ENCODE measurements at regions not wholly inside any gene's neighbourhood (a gene's known extent, or its start where the extent isn't known, plus 50 kb on each side); places are given as distances from the start of the nearest gene placed in this dataset.

GRCh38 chr2:150710041-150710440, 222.6 kb upstream of the RND3 start:
- Histone ChIP-seq H3K27ac (ENCODE audit: low read depth, low read length) (no peak overlapping the region), H2AFZ (ENCODE audit: low read depth, low read length, poor library complexity, severe bottlenecking) (no peak overlapping the region), H3K79me2 (ENCODE audit: insufficient read depth, low read length) (no peaks in the 10 kb centered on the region), H3K9me2 (ENCODE audit: insufficient read depth) (no peaks in the 10 kb centered on the region), H3K27me3 (ENCODE audit: insufficient read depth, low read length) (no peaks in the 10 kb centered on the region), H3K4me2 (ENCODE audit: low read length) (no peak overlapping the region), H4K20me1 (ENCODE audit: insufficient read depth) (no peaks in the 10 kb centered on the region), H3K9ac (ENCODE audit: low read length) (no peak overlapping the region), H3K36me3 (ENCODE audit: control insufficient read depth in 1 of 2, insufficient read depth in 2 of 2, low read length in 2 of 2) (no peaks in the 10 kb centered on the region), H3K4me3 (replicated peaks in 1 of 2; ENCODE audit: low read depth in 1 of 2, low read length in 2 of 2) (no peak overlapping the region), H3K9me3 (ENCODE audit: control insufficient read depth in 1 of 2, insufficient read depth in 1 of 2, low read depth in 1 of 2, low read length in 2 of 2) (no peaks in the 10 kb centered on the region), H3K4me1 (ENCODE audit: control insufficient read depth in 1 of 2, insufficient read depth in 2 of 2, low read length in 2 of 2) (no peaks in the 10 kb centered on the region)
- ATAC-seq = no peak
- ChIA-PET POLR2A (no interaction called here), CTCF (no interaction called here), RAD21 (ENCODE audit: low non-redundant PET in 1 of 2, low total read pairs in 2 of 2, uncharacterized antibody in 2 of 2, unreplicated experiment in 2 of 2) (no interaction called here)
- intact Hi-C loops (cut with micrococcal nuclease) = no loop called here
- TF ChIP-seq POLR2A (IDR thresholded peaks at IDR 0.05; ENCODE audit: borderline replicate concordance, extremely low read depth, insufficient read depth, insufficient read length) = no peak
- no peak for DNase-seq (ENCODE audit: low read depth, low spot score)
- BruUV-seq (replicated peaks) = no TSS peak

- ATAC-seq = no peak
- Histone ChIP-seq H3K79me2 (ENCODE audit: insufficient read depth, low read length) (no peaks in the 10 kb centered on the region), H3K9me3 (ENCODE audit: control insufficient read depth in 1 of 2, insufficient read depth in 1 of 2, low read depth in 1 of 2, low read length in 2 of 2) (no peaks in the 10 kb centered on the region), H2AFZ (ENCODE audit: low read depth, low read length, poor library complexity, severe bottlenecking) (no peak overlapping the region), H3K9ac (ENCODE audit: low read length) (no peak overlapping the region), H3K36me3 (ENCODE audit: control insufficient read depth in 1 of 2, insufficient read depth in 2 of 2, low read length in 2 of 2) (no peaks in the 10 kb centered on the region), H3K27ac (ENCODE audit: low read depth, low read length) (no peak overlapping the region), H3K4me1 (ENCODE audit: control insufficient read depth in 1 of 2, insufficient read depth in 2 of 2, low read length in 2 of 2) (no peaks in the 10 kb centered on the region), H3K4me3 (replicated peaks in 1 of 2; ENCODE audit: low read depth in 1 of 2, low read length in 2 of 2) (no peak overlapping the region), H3K4me2 (ENCODE audit: low read length) (no peak overlapping the region), H3K27me3 (ENCODE audit: insufficient read depth, low read length) (no peaks in the 10 kb centered on the region), H3K9me2 (ENCODE audit: insufficient read depth) (no peaks in the 10 kb centered on the region), H4K20me1 (ENCODE audit: insufficient read depth) (no peaks in the 10 kb centered on the region)
- DNase-seq (ENCODE audit: low read depth, low spot score) = no peak
- ChIA-PET POLR2A (no interaction called here), RAD21 (ENCODE audit: low non-redundant PET in 1 of 2, low total read pairs in 2 of 2, uncharacterized antibody in 2 of 2, unreplicated experiment in 2 of 2) (no interaction called here), CTCF (no interaction called here)
- TF ChIP-seq SRF (IDR thresholded peaks at IDR 0.05; ENCODE audit: low read depth) = no peak
- TF ChIP-seq EGR1 (IDR thresholded peaks at IDR 0.05; ENCODE audit: low read depth) = no peak
- TF ChIP-seq RAD21 (IDR thresholded peaks at IDR 0.05; ENCODE audit: low read depth) = no peak
- TF ChIP-seq CBX3 (IDR thresholded peaks at IDR 0.05; ENCODE audit: low read depth) = no peak
- TF ChIP-seq JUND (IDR thresholded peaks at IDR 0.05) = no peak
- TF ChIP-seq ELF1 (IDR thresholded peaks at IDR 0.05; ENCODE audit: borderline replicate concordance, low read depth) = no peak
- TF ChIP-seq SIN3A (IDR thresholded peaks at IDR 0.05; ENCODE audit: low read depth) = no peak
- TF ChIP-seq REST (IDR thresholded peaks at IDR 0.05; ENCODE audit: low read depth) = no peak
- intact Hi-C loops (cut with micrococcal nuclease) = no loop called here
- no TSS peak for BruUV-seq (replicated peaks)
Observed at GRCh38 chr2:150706561-150706960, 219.1 kb upstream of the RND3 start.
